ENCODE measurements at regions not wholly inside any gene's neighbourhood (a gene's known extent, or its start where the extent isn't known, plus 50 kb on each side); places are given as distances from the start of the nearest gene placed in this dataset.

DNA sequence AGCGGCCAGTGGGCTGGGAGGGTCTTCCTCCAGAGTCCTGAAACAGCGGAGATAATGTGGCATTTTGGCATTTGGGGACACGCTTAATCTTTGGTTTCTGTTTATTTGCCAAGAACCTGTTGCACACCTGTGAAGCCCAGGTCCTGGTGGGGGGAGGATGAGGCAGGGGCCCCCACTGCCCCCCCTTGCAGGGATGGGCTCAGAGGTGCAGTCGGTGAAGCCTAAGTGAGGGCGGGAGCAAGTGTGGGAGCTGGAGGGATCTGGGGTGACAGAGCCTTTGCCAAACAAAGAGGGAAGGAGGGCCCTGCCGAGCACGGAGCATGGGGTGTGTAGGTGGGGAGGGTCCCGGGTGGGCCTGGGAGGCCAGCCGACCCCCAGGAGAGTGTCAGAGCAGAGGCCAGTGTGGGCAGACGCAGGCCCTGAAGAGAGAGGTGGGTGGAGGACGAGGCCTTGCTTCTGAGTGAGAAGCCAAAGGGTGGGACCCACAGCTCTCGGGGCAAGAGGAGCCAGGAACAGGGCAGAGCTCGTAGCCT, 62.1 kb upstream of the ADGRA1 start:
- no peak overlapping the region for H3K4me3 ChIP-seq (ENCODE audit: low read depth, low read length)
- no peak for DNase-seq (ENCODE audit: low read depth)
- TF ChIP-seq, protein P1, sequence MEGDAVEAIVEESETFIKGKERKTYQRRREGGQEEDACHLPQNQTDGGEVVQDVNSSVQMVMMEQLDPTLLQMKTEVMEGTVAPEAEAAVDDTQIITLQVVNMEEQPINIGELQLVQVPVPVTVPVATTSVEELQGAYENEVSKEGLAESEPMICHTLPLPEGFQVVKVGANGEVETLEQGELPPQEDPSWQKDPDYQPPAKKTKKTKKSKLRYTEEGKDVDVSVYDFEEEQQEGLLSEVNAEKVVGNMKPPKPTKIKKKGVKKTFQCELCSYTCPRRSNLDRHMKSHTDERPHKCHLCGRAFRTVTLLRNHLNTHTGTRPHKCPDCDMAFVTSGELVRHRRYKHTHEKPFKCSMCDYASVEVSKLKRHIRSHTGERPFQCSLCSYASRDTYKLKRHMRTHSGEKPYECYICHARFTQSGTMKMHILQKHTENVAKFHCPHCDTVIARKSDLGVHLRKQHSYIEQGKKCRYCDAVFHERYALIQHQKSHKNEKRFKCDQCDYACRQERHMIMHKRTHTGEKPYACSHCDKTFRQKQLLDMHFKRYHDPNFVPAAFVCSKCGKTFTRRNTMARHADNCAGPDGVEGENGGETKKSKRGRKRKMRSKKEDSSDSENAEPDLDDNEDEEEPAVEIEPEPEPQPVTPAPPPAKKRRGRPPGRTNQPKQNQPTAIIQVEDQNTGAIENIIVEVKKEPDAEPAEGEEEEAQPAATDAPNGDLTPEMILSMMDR (conservative IDR thresholded peaks at IDR 0.05; ENCODE audit: low read depth, low read length), result no peak

DNA sequence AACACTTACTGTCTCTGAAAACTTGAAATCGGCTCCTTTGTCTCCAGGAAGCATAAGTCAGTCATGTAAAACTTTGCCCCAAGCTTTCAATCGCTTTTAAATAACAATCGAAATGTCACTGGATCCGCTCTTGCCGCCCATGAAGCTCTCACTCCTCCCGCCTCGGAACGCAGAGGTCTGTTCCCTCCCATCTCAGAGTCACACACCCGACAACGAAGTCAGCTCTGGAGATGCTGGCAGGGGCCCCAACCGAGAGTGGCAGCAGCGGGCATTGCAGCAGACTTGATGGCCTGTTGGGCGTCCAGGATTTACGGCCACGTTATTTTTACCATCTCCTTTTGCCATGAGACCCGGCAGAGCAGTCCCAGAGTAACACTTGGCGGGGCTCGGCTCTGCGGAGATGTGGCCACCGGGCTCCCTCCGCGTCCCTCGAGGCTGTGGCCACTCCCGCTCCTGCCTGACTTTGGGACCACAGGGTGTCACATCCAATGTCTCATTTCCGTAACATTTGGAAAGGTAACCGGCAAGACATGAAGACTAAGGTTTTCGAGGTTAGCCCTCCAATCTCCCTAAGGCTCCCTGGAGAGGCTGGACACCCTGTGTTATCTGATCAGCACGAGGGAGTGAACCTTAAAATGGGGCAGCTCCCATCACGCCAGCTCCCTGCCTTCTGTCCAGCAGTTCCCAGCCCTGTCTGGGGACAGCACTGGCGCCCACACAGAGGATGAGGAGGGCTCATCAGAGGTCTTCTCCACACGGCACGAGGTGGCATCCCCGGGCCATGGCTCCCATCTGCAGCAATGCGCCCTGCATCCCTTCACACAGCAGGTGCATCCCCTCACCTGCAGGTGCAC, 62.8 kb upstream of the ADGRA1 start:
- H3K4me3 ChIP-seq (ENCODE audit: low read depth, low read length), result no peak overlapping the region
- no peak for DNase-seq (ENCODE audit: low read depth)
- TF ChIP-seq, protein P1 (conservative IDR thresholded peaks at IDR 0.05; ENCODE audit: low read depth, low read length), result no peak

DNA sequence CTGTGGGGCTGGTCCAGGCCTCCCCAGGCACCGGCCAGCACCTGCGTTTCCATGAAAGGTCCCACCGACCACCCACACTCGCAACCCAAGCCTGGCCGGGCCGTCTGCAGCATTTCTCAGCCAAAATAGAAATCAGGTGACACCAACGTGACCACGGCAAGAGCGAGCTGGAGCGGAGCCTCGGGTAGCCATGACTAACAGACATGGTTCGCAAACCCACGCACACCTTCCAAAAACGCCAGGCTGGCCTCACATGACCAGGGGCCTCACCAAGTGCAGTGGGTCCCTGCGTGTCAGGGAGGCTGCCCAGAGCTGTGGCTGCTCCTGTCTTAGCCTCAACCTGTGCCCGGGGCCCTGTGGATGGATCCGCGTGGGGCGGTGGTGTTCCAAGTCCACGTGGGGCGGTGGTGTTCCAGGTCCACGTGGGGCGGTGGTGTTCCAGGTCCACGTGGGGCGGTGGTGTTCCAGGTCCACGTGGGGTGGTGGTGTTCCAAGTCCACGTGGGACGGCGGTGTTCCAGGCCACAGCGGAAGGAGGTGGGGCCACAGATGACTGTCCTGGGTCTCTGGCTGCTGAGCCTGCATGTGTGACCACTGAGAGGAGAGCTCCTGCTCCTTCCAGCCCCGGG, 64.4 kb upstream of the ADGRA1 start:
- DNase-seq (ENCODE audit: low read depth), result no peak
- TF ChIP-seq, protein P1 (conservative IDR thresholded peaks at IDR 0.05; ENCODE audit: low read depth, low read length), result no peak
- H3K4me3 ChIP-seq (ENCODE audit: low read depth, low read length), result no peak overlapping the region

DNA sequence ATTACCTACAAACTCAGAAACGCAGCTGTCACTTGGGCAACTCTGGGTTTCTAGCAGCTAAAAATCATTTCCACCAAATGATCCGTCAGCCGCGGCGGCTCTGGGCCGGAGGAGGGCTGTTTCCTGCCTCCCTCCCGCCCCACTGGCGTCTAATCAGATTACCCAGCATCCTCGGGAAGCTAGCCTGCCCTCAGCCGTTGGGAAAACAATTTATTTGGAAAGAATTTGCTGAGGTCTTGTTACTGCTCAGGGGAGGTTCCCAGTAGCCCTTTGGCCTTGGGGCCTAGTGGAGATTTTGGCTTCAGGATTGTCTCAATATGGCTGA, 65.0 kb upstream of the ADGRA1 start:
- no peak for DNase-seq (ENCODE audit: low read depth)
- TF ChIP-seq, protein P1 (conservative IDR thresholded peaks at IDR 0.05; ENCODE audit: low read depth, low read length), result no peak
- no peak overlapping the region for H3K4me3 ChIP-seq (ENCODE audit: low read depth, low read length)

DNA sequence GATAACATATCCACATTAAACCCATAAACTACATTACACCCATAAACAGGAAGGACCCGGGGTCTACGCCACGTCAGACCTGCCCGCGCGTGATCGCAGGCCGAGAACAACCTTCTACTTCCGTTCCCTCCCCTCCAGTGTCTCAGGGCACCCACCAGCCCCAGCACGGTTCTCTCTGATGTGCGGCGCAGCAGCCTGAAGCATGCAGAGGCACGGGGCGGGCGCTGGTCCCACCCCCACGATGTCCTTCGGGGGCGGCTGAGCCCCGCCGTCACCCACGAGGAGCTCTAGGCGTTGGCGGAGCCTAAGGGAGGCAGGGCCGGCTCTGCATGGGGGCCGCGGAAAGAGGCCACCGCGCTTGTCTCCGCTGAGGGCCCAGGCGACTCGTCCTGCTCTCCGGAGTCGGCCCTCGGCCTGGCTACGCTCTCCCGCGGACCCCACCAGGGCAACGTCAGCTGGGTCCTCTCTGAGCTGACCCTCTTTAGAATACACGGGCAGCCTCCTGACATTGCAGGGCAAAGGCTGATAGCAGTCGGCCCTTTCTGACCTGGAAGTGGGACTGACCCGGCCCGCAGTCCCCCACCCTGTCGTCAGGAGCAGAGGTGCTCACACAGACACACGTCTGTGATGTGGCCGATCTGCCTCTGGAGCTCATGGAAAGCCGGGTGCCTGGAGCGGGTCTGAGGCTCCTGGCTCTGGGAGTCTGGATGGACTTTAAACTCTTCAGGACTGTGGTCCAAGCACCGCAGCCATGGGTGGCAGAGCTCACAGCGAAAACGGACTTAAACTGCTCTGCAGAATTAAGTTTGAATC, 65.6 kb upstream of the ADGRA1 start:
- TF ChIP-seq, protein P1 (conservative IDR thresholded peaks at IDR 0.05; ENCODE audit: low read depth, low read length), result no peak
- no peak overlapping the region for H3K4me3 ChIP-seq (ENCODE audit: low read depth, low read length)
- DNase-seq (ENCODE audit: low read depth), result no peak

DNA sequence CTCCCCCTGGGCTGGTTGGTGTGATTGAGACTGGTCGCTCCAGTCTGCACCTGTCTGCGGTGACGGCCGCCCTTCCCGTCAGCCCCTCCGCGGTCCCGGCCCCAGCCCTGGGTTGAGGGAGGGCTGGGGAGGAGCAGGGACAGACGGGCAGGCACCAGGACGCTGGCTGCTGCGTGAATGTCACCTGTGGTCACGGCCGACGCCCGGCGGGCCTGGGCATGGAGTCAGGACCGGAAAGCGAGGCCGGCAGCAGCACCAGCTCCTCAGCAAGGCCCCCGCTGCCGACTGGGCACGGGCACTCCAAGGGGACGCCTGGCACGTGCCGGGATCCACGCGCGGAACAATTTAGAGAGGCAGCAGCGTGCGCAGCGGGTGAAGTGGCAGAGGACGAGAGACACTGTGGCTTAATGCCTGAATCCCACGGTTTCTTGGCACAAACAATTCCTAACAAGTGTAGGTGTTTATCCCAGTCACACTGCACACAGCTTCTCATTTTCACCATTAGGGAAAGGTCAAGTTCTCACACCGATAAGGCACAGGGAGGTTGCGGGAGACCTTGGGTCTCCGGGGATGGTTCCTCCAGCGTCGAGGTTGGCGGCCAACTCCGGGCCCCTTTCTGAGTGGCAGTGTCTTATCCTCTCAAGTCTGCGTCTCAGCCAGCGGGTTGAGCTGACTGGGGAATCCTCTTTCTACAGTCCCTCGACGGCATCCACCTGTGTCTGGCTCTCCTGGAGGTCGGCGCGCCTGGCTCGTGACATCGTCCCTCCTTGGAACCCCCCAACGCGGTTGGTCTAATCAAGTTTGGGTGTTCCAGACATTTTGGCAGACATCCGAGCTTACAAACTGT, 66.4 kb upstream of the ADGRA1 start:
- TF ChIP-seq, protein P1 (conservative IDR thresholded peaks at IDR 0.05; ENCODE audit: low read depth, low read length), result no peak
- DNase-seq (ENCODE audit: low read depth), result no peak
- no peak overlapping the region for H3K4me3 ChIP-seq (ENCODE audit: low read depth, low read length)
